ENCODE measurements at regions not wholly inside any gene's neighbourhood (a gene's known extent, or its start where the extent isn't known, plus 50 kb on each side); places are given as distances from the start of the nearest gene placed in this dataset.

GRCh38 chr11:35057926-35058668 is 80.9 kb upstream of the CD44 start:
- Histone ChIP-seq H3K4me3 (peak overlapping the region in 3 of 10 experiments; percentile 3 to 16 (median 11); a peak in 2 of 20 replicates), H3K27ac (peak overlapping the region; percentile 25 to 70 (median 60); a peak in 19 of 22 replicates), H3K36me3 (peaks cover 0 to 57% (median 25%) of the 10 kb centered on the region in 11 experiments; a peak in 17 of 22 replicates), H4K20me1 (no peaks in the 10 kb centered on the region), H3K4me2 (peak overlapping the region; percentile 19 to 68 (median 43); a peak in 20 of 22 replicates), H3K9me3 (replicated peaks in 1 of 11) (peaks cover 22 to 80% (median 74%) of the 10 kb centered on the region in 11 experiments), H3K4me1 (peaks cover 21 to 43% (median 34%) of the 10 kb centered on the region in 10 experiments), H3K27me3 (no peaks in the 10 kb centered on the region), H3K9ac (no peak overlapping the region)
- TF ChIP-seq Cebpa-rat (IDR thresholded peaks at IDR 0.05) = no peak

GRCh38 chr11:35058669-35059434 is 80.1 kb upstream of the CD44 start:
- Histone ChIP-seq H3K9ac (no peak overlapping the region), H4K20me1 (no peaks in the 10 kb centered on the region), H3K4me1 (peaks cover 20 to 51% (median 38%) of the 10 kb centered on the region in 10 experiments), H3K4me2 (peak overlapping the region; percentile 19 to 68 (median 43)), H3K27me3 (no peaks in the 10 kb centered on the region), H3K27ac (peak overlapping the region in 10 of 11 experiments; percentile 25 to 70 (median 62); a peak in 18 of 22 replicates), H3K9me3 (replicated peaks in 1 of 11) (peaks cover 21 to 81% (median 78%) of the 10 kb centered on the region in 11 experiments), H3K4me3 (peak overlapping the region in 3 of 10 experiments; percentile 6 to 16 (median 11); a peak in 2 of 20 replicates), H3K36me3 (peaks cover 0 to 54% (median 22%) of the 10 kb centered on the region in 11 experiments; a peak in 16 of 22 replicates)
- no peak for TF ChIP-seq Cebpa-rat (IDR thresholded peaks at IDR 0.05)

- H3K27ac ChIP-seq = no peak overlapping the region
- peaks cover 0 to 81% (median 65%) of the 10 kb centered on the region in 11 experiments; a peak in 20 of 22 replicates for H3K9me3 ChIP-seq (replicated peaks in 1 of 11)
- TF ChIP-seq Cebpa-rat (IDR thresholded peaks at IDR 0.05) = no peak
- H3K4me3 ChIP-seq = no peak overlapping the region
- H3K27me3 ChIP-seq = no peaks in the 10 kb centered on the region
- H3K9ac ChIP-seq = no peak overlapping the region
- H3K4me1 ChIP-seq = peaks cover 31 to 75% (median 59%) of the 10 kb centered on the region in 10 experiments
- no peak overlapping the region for H3K4me2 ChIP-seq
- no peaks in the 10 kb centered on the region for H4K20me1 ChIP-seq
- peaks cover 0 to 35% (median 15%) of the 10 kb centered on the region in 11 experiments; a peak in 12 of 22 replicates for H3K36me3 ChIP-seq
Observed at GRCh38 chr11:35061516-35062440, 77.2 kb upstream of the CD44 start.

- Histone ChIP-seq H3K9ac (no peak overlapping the region), H3K27ac (peak overlapping the region in 3 of 11 experiments; percentile 11 to 33 (median 18); a peak in 4 of 22 replicates), H3K4me1 (peaks cover 24 to 73% (median 54%) of the 10 kb centered on the region in 10 experiments), H4K20me1 (no peaks in the 10 kb centered on the region), H3K4me3 (no peak overlapping the region), H3K4me2 (peak overlapping the region in 7 of 11 experiments; percentile 0 to 85 (median 55); a peak in 10 of 22 replicates), H3K27me3 (no peaks in the 10 kb centered on the region), H3K36me3 (peaks cover 0 to 22% (median 4%) of the 10 kb centered on the region in 11 experiments; a peak in 9 of 22 replicates), H3K9me3 (replicated peaks in 1 of 11) (peaks cover 0 to 81% (median 64%) of the 10 kb centered on the region in 11 experiments; a peak in 19 of 22 replicates)
- TF ChIP-seq Cebpa-rat (IDR thresholded peaks at IDR 0.05) = no peak
Observed at GRCh38 chr11:35063488-35063931, 75.5 kb upstream of the CD44 start.

- H3K9me3 ChIP-seq (replicated peaks in 1 of 11) = peaks cover 2 to 81% (median 64%) of the 10 kb centered on the region in 11 experiments; a peak in 21 of 22 replicates
Observed at GRCh38 chr11:35064114-35064800, 74.7 kb upstream of the CD44 start.

GRCh38 chr11:35065566-35065965 is 73.4 kb upstream of the CD44 start:
- H3K9me3 ChIP-seq (replicated peaks in 1 of 11) = peaks cover 15 to 81% (median 66%) of the 10 kb centered on the region in 11 experiments
- H3K36me3 ChIP-seq = peaks cover 0 to 36% (median 13%) of the 10 kb centered on the region in 11 experiments; a peak in 12 of 22 replicates
- no peak for TF ChIP-seq Cebpa-rat (IDR thresholded peaks at IDR 0.05)
- H3K4me3 ChIP-seq = no peak overlapping the region
- H3K9ac ChIP-seq = no peak overlapping the region
- H3K4me1 ChIP-seq = peaks cover 12 to 66% (median 42%) of the 10 kb centered on the region in 10 experiments
- H3K27ac ChIP-seq = peak overlapping the region in 5 of 11 experiments; percentile 40 to 76 (median 64); a peak in 8 of 22 replicates
- no peaks in the 10 kb centered on the region for H4K20me1 ChIP-seq
- H3K27me3 ChIP-seq = no peaks in the 10 kb centered on the region
- H3K4me2 ChIP-seq = peak overlapping the region in 9 of 11 experiments; percentile 11 to 85 (median 64); a peak in 15 of 22 replicates

More at GRCh38 chr11:35064114-35064800, 74.7 kb upstream of the CD44 start:
- Histone ChIP-seq H3K27me3 (no peaks in the 10 kb centered on the region), H3K9ac (no peak overlapping the region), H3K27ac (peak overlapping the region in 3 of 11 experiments; percentile 11 to 33 (median 18); a peak in 4 of 22 replicates), H4K20me1 (no peaks in the 10 kb centered on the region), H3K4me3 (no peak overlapping the region), H3K36me3 (peaks cover 0 to 25% (median 9%) of the 10 kb centered on the region in 11 experiments; a peak in 12 of 22 replicates), H3K4me1 (peaks cover 16 to 73% (median 49%) of the 10 kb centered on the region in 10 experiments), H3K4me2 (peak overlapping the region in 8 of 11 experiments; percentile 0 to 85 (median 46); a peak in 12 of 22 replicates)
- TF ChIP-seq Cebpa-rat (IDR thresholded peaks at IDR 0.05) = no peak

GRCh38 chr11:35066030-35066429 is 72.9 kb upstream of the CD44 start:
- Histone ChIP-seq H3K36me3 (peaks cover 0 to 36% (median 13%) of the 10 kb centered on the region in 11 experiments; a peak in 12 of 22 replicates), H3K27ac (peak overlapping the region; percentile 7 to 76 (median 56); a peak in 18 of 22 replicates), H3K4me3 (no peak overlapping the region), H4K20me1 (no peaks in the 10 kb centered on the region), H3K9me3 (replicated peaks in 1 of 11) (peaks cover 20 to 86% (median 70%) of the 10 kb centered on the region in 11 experiments), H3K4me2 (peak overlapping the region in 9 of 11 experiments; percentile 49 to 85 (median 64); a peak in 17 of 22 replicates), H3K27me3 (no peaks in the 10 kb centered on the region), H3K4me1 (peaks cover 12 to 66% (median 42%) of the 10 kb centered on the region in 10 experiments), H3K9ac (no peak overlapping the region)
- TF ChIP-seq Cebpa-rat (IDR thresholded peaks at IDR 0.05) = no peak

Measured in BLaER1 treated with 17β-estradiol and CSF1 and Interleukin-3, amounts not matched to agents 10 nM and 100 nM (cell line).